SK-N-SH (cell line): ENCODE measurements at regions not wholly inside any gene's neighbourhood (a gene's known extent, or its start where the extent isn't known, plus 50 kb on each side); places are given as distances from the start of the nearest gene placed in this dataset.

Experiments
- CTCF ChIA-PET: fragments of 300-600, 350-600 bp; formaldehyde crosslinking; extraction: SDS; loops from one replicate; lab custom pipeline; 2021; lab: Yijun Ruan, JAX
- POLR2A ChIA-PET: fragments of 350-600 bp; sonication (Branson Sonifier 250); formaldehyde crosslinking; extraction: SDS; loops from one replicate; lab custom pipeline; 2020; ENCODE audit warnings: antibody characterized with exemption, inconsistent platforms; lab: Yijun Ruan, JAX
- DNase-seq: peaks from one replicate; pipeline ENCODE4 v3.0.0; 2012
- H2AFZ ChIP-seq: fragments of 200-600 bp; sonication (generic); 2 replicates; pipeline ENCODE4 v1.8.1; 2016; ENCODE audit warnings: antibody characterized with exemption, mild to moderate bottlenecking, low read depth
- H3F3A ChIP-seq: fragments of 200-600 bp; sonication (generic); replicated peaks from 2 replicates; pipeline ENCODE3; 2016; ENCODE audit warnings: antibody characterized with exemption, mild to moderate bottlenecking; ENCODE audit not compliant: insufficient read depth
- H3K27ac ChIP-seq, 2 experiments: fragments of 200-500 bp in 1 of 2; fragments of 200-600 bp in 1 of 2; sonication (Bioruptor generic) in 1 of 2; sonication (generic), shearing (Covaris generic) in 1 of 2; 2 replicates each; pipeline versions ENCODE4 v1.5.1 to v1.6.1; 2014 to 2016; ENCODE audit warnings: low read depth in 2 of 2, inconsistent platforms in 1 of 2, low read length in 1 of 2, mild to moderate bottlenecking in 1 of 2, mixed read lengths in 1 of 2
- H3K27me3 ChIP-seq: fragments of 200-600 bp; sonication (generic), shearing (Covaris generic); 2 replicates; pipeline ENCODE4 v1.6.1; 2016; ENCODE audit warnings: mixed run types; ENCODE audit not compliant: insufficient read depth
- H3K36me3 ChIP-seq, 2 experiments: fragments of 200-500 bp in 1 of 2; fragments of 200-600 bp in 1 of 2; sonication (Bioruptor generic) in 1 of 2; sonication (generic) in 1 of 2; replicated peaks in 1 of 2; 2 replicates each; pipeline versions ENCODE3 to v1.5.1; 2014 to 2016; ENCODE audit warnings: low read length in 1 of 2, mild to moderate bottlenecking in 1 of 2; ENCODE audit not compliant: insufficient read depth in 2 of 2, control insufficient read depth in 1 of 2
- H3K4me1 ChIP-seq, 2 experiments: fragments of 200-500 bp in 1 of 2; fragments of 200-600 bp in 1 of 2; sonication (Bioruptor generic) in 1 of 2; sonication (generic), shearing (Covaris generic) in 1 of 2; 2 replicates each; pipeline versions ENCODE4 v1.5.1 to v1.6.1; 2014 to 2016; ENCODE audit warnings: low read depth in 1 of 2, low read length in 1 of 2, mixed run types in 1 of 2; ENCODE audit not compliant: insufficient read depth in 2 of 2, control insufficient read depth in 1 of 2
- H3K4me2 ChIP-seq: fragments of 200-600 bp; sonication (generic), shearing (Covaris generic); 2 replicates; pipeline ENCODE4 v1.6.1; 2017; ENCODE audit warnings: mixed run types
- H3K4me3 ChIP-seq, 2 experiments: fragments of 200-500 bp in 1 of 2; fragments of 200-600 bp in 1 of 2; sonication (Bioruptor generic) in 1 of 2; sonication (generic), shearing (Covaris generic) in 1 of 2; 2 replicates each; pipeline versions ENCODE4 v1.5.1 to v1.8.1; 2014 to 2016; ENCODE audit warnings: low read depth in 2 of 2, inconsistent platforms in 1 of 2, low read length in 1 of 2, mild to moderate bottlenecking in 1 of 2, mixed read lengths in 1 of 2, moderate library complexity in 1 of 2
- H3K79me2 ChIP-seq: fragments of 200-600 bp; sonication (generic); 2 replicates; pipeline ENCODE4 v1.8.1; 2017; ENCODE audit warnings: mild to moderate bottlenecking; ENCODE audit not compliant: insufficient read depth
- H3K9ac ChIP-seq: fragments of 200-600 bp; sonication (generic); 2 replicates; pipeline ENCODE4 v1.6.1; 2017; ENCODE audit warnings: mixed run types
- H3K9me2 ChIP-seq: fragments of 200-600 bp; sonication (generic); 2 replicates; pipeline ENCODE4 v1.6.1; 2017; ENCODE audit warnings: mixed run types
- H3K9me3 ChIP-seq: fragments of 200-600 bp; sonication (generic); 2 replicates; pipeline ENCODE4 v1.6.1; 2017; ENCODE audit warnings: mixed run types, mild to moderate bottlenecking, moderate library complexity
- H4K20me1 ChIP-seq: fragments of 200-600 bp; sonication (generic); 2 replicates; pipeline ENCODE4 v1.6.1; 2017; ENCODE audit warnings: mild to moderate bottlenecking, mixed run types; ENCODE audit not compliant: insufficient read depth
- CHD2 ChIP-seq: fragments of 150-350 bp; IDR thresholded peaks from 2 replicates; pipeline ENCODE4 v1.6.1; 2018; ENCODE audit warnings: low read length; ENCODE audit not compliant: partially characterized antibody
- ELF1 ChIP-seq: IDR thresholded peaks from 2 replicates; pipeline ENCODE4 v1.4.0; 2012
- FOSL2 ChIP-seq: IDR thresholded peaks from 2 replicates; pipeline ENCODE4 v1.4.0; 2012; ENCODE audit warnings: low read depth, mild to moderate bottlenecking, moderate library complexity, borderline replicate concordance
- FOXM1 ChIP-seq: IDR thresholded peaks from 2 replicates; pipeline ENCODE4 v1.4.0; 2012; ENCODE audit warnings: low read depth, mild to moderate bottlenecking
- GABPA ChIP-seq: IDR thresholded peaks from 2 replicates; pipeline ENCODE4 v1.4.0; 2012; ENCODE audit warnings: low read depth, mild to moderate bottlenecking
- GATA2 ChIP-seq: sonication (generic); formaldehyde crosslinking; IDR thresholded peaks from 2 replicates; pipeline ENCODE4 v1.5.0; 2020; ENCODE audit warnings: mild to moderate bottlenecking, missing genetic modification reagents
- JUND ChIP-seq: IDR thresholded peaks from 2 replicates; pipeline ENCODE4 v1.4.0; 2012
- MAX ChIP-seq: IDR thresholded peaks from 2 replicates; pipeline ENCODE4 v1.4.0; 2012; ENCODE audit warnings: low read depth
- MEF2A ChIP-seq: IDR thresholded peaks from 2 replicates; pipeline ENCODE4 v1.4.0; 2012; ENCODE audit warnings: low read depth, borderline replicate concordance
- MXI1 ChIP-seq: IDR thresholded peaks from 2 replicates; pipeline ENCODE4 v1.6.1; 2012; ENCODE audit warnings: mild to moderate bottlenecking, low read depth, low read length, improper control_type of control experiment
- NFIC ChIP-seq: IDR thresholded peaks from 2 replicates; pipeline ENCODE4 v1.4.0; 2012; ENCODE audit warnings: borderline replicate concordance
- RAD21 ChIP-seq: IDR thresholded peaks from 2 replicates; pipeline ENCODE4 v1.6.1; 2012; ENCODE audit warnings: mild to moderate bottlenecking, low read length
- RCOR1 ChIP-seq: fragments of 150-350 bp; IDR thresholded peaks from 2 replicates; pipeline ENCODE4 v1.6.1; 2017; ENCODE audit warnings: antibody characterized with exemption, low read length
- RXRA ChIP-seq: IDR thresholded peaks from 2 replicates; pipeline ENCODE4 v1.4.0; 2012; ENCODE audit warnings: low read depth, mild to moderate bottlenecking, borderline replicate concordance
- SIN3A ChIP-seq: IDR thresholded peaks from 2 replicates; pipeline ENCODE4 v1.6.1; 2012; ENCODE audit warnings: low read depth, mild to moderate bottlenecking, low read length, moderate library complexity, borderline replicate concordance
- TAF1 ChIP-seq: IDR thresholded peaks from 2 replicates; pipeline ENCODE4 v1.6.1; 2012; ENCODE audit warnings: low read depth, mild to moderate bottlenecking, low read length, moderate library complexity, borderline replicate concordance
- TCF12 ChIP-seq: IDR thresholded peaks from 2 replicates; pipeline ENCODE4 v1.4.0; 2012
- TEAD4 ChIP-seq: IDR thresholded peaks from 2 replicates; pipeline ENCODE4 v1.4.0; 2012; ENCODE audit warnings: mild to moderate bottlenecking, borderline replicate concordance; ENCODE audit not compliant: insufficient read depth
- YY1 ChIP-seq: IDR thresholded peaks from 2 replicates; pipeline ENCODE4 v1.4.0; 2012; ENCODE audit warnings: low read depth, mild to moderate bottlenecking
- ZBTB33 ChIP-seq: IDR thresholded peaks from 2 replicates; pipeline ENCODE4 v1.4.0; 2012; ENCODE audit warnings: low read depth, borderline replicate concordance
- WGBS: methylation state at CpG from one replicate; pipeline ENCODE4 v1.1.6; 2017; ENCODE audit warnings: low lambda C conversion rate; 5-methylcytosine and 5-hydroxymethylcytosine counted together
- TF ChIP-seq, protein P1 (sequence below): IDR thresholded peaks from 2 replicates; pipeline ENCODE4; 2012
- TF ChIP-seq, protein P2 (sequence below): fragments of 150-350 bp; IDR thresholded peaks from 2 replicates; pipeline ENCODE4 v1.6.1; 2017; ENCODE audit warnings: antibody characterized with exemption, low read length, low read depth, borderline replicate concordance
- TF ChIP-seq, protein P3 (sequence below): fragments of 200-600 bp; sonication (generic); IDR thresholded peaks from 2 replicates; pipeline ENCODE4 v1.6.1; 2017; ENCODE audit warnings: antibody characterized with exemption, mild to moderate bottlenecking, moderate library complexity

DNA sequence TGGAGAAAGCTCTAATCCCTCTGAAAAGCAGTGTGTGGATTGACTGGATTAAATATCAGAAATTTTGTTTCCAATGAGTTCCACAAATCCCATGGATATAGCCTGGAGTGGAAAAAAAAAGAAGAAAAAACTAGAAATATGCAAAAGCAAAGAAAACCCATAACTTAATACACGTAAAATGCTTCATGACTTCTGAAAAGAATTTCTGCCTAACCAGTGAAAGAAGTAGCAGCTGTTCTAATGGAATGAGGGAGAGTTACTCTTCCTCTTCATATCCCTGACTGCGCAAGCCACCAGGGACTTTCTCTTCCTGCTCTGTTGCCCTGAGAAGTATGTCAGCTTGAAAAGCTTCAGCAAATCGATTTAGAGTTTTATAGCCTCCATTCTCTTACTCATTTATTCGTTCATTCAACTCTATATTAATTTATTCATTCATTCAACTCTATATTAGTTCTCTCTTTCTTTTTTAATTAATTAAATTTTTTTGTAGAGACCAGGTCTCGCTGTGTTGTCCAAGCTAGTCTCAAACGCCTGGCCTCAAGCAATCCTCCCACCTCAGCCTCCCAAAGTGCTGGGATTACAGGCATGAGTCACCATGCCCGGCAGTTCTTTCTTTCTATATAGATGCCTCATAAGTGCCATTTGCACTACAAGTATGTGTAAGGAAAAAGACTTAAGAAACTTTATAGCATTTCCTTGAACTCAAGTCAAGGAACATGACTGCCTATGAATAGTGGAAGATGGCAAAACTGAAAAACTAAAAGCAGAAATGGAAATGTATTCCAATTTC is 447.3 kb upstream of the NRP1 start:
- Histone ChIP-seq H3K79me2 (no peaks in the 10 kb centered on the region), H3K9me2 (no peaks in the 10 kb centered on the region), H3K4me1 (no peaks in the 10 kb centered on the region), H3K4me2 (no peak overlapping the region), H3K4me3 (no peak overlapping the region), H3K36me3 (no peaks in the 10 kb centered on the region), H4K20me1 (no peaks in the 10 kb centered on the region), H3K27me3 (no peaks in the 10 kb centered on the region), H3F3A (no peaks in the 10 kb centered on the region), H3K27ac (no peak overlapping the region), H2AFZ (no peak overlapping the region), H3K9me3 (no peaks in the 10 kb centered on the region), H3K9ac (no peak overlapping the region)
- TF ChIP-seq TCF12 (no peak), GATA2 (CRISPR knock-in tag) (no peak), NFIC (no peak), JUND (no peak), RCOR1 (no peak), FOXM1 (no peak), FOSL2 (no peak), MEF2A (no peak)
- TF ChIP-seq, protein P1, sequence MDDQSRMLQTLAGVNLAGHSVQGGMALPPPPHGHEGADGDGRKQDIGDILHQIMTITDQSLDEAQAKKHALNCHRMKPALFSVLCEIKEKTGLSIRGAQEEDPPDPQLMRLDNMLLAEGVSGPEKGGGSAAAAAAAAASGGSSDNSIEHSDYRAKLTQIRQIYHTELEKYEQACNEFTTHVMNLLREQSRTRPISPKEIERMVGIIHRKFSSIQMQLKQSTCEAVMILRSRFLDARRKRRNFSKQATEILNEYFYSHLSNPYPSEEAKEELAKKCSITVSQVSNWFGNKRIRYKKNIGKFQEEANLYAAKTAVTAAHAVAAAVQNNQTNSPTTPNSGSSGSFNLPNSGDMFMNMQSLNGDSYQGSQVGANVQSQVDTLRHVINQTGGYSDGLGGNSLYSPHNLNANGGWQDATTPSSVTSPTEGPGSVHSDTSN: no peak
- WGBS: 67% methylated on average over 7 of the region's 7 CpGs
- ChIA-PET POLR2A (no interaction called here), CTCF (interaction anchor here (0.8 kb wide), 1 partner anchor 431 kb away, joined by 3 read pairs; no protein-coding TSS in a partner anchor)
- DNase-seq: no peak

- no peak overlapping the region for H3K4me2 ChIP-seq
- H3K27ac ChIP-seq: no peak overlapping the region
- no peak overlapping the region for H2AFZ ChIP-seq
- no peak overlapping the region for H3K4me3 ChIP-seq
- H3K9me3 ChIP-seq: no peaks in the 10 kb centered on the region
- WGBS: 84% methylated on average over 9 of the region's 9 CpGs
- H3F3A ChIP-seq: no peaks in the 10 kb centered on the region
- POLR2A ChIA-PET: no interaction called here
- H3K4me1 ChIP-seq: no peaks in the 10 kb centered on the region
- CTCF ChIA-PET: interaction anchor here (1.2 kb wide), 1 partner anchor 665 kb away, joined by 4 read pairs; no protein-coding TSS in a partner anchor
- H3K9me2 ChIP-seq: no peaks in the 10 kb centered on the region
- no peak for DNase-seq
- H3K36me3 ChIP-seq: no peaks in the 10 kb centered on the region
- H4K20me1 ChIP-seq: no peaks in the 10 kb centered on the region
- no peaks in the 10 kb centered on the region for H3K79me2 ChIP-seq
- no peak overlapping the region for H3K9ac ChIP-seq
- H3K27me3 ChIP-seq: no peaks in the 10 kb centered on the region
- TF ChIP-seq SIN3A (no peak), TEAD4 (no peak), TAF1 (no peak), MXI1 (no peak), RXRA (no peak), MAX (no peak), ELF1 (no peak), ZBTB33 (no peak), GABPA (no peak), RAD21 (no peak), JUND (no peak), YY1 (no peak), CHD2 (no peak), RCOR1 (no peak)
- TF ChIP-seq, protein P2, sequence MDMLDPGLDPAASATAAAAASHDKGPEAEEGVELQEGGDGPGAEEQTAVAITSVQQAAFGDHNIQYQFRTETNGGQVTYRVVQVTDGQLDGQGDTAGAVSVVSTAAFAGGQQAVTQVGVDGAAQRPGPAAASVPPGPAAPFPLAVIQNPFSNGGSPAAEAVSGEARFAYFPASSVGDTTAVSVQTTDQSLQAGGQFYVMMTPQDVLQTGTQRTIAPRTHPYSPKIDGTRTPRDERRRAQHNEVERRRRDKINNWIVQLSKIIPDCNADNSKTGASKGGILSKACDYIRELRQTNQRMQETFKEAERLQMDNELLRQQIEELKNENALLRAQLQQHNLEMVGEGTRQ: no peak
- TF ChIP-seq, protein P3, sequence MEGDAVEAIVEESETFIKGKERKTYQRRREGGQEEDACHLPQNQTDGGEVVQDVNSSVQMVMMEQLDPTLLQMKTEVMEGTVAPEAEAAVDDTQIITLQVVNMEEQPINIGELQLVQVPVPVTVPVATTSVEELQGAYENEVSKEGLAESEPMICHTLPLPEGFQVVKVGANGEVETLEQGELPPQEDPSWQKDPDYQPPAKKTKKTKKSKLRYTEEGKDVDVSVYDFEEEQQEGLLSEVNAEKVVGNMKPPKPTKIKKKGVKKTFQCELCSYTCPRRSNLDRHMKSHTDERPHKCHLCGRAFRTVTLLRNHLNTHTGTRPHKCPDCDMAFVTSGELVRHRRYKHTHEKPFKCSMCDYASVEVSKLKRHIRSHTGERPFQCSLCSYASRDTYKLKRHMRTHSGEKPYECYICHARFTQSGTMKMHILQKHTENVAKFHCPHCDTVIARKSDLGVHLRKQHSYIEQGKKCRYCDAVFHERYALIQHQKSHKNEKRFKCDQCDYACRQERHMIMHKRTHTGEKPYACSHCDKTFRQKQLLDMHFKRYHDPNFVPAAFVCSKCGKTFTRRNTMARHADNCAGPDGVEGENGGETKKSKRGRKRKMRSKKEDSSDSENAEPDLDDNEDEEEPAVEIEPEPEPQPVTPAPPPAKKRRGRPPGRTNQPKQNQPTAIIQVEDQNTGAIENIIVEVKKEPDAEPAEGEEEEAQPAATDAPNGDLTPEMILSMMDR: no peak
Observed at GRCh38 chr10:33780961-33781360, 446.5 kb upstream of the NRP1 start.
